Tibial artery (tissue), 4 donors: ENCODE measurements at regions not wholly inside any gene's neighbourhood (a gene's known extent, or its start where the extent isn't known, plus 50 kb on each side); places are given as distances from the start of the nearest gene placed in this dataset.

Experiments used
- DNase-seq, 2 donors: peaks; one replicate each; pipeline ENCODE4 v3.0.0-alpha.2; 2019
- H3K27ac ChIP-seq, 2 donors: fragments of 200-600 bp; sonication (generic) in 1 of 2; 1 replicate in 1 of 2; 2 replicates in 1 of 2; pipeline ENCODE4 v1.5.1; 2018 to 2019; ENCODE audit warnings: mild to moderate bottlenecking in 1 of 2
- H3K27me3 ChIP-seq, 2 donors: fragments of 200-600 bp; sonication (generic) in 1 of 2; one replicate each; pipeline versions ENCODE4 v1.5.1 to v1.6.0; 2016 to 2019
- H3K36me3 ChIP-seq, 3 donors: fragments of 200-600 bp; sonication (generic) in 2 of 3; one replicate each; pipeline ENCODE4 v1.5.1; 2016 to 2019; ENCODE audit warnings: mild to moderate bottlenecking in 2 of 3
- H3K4me1 ChIP-seq, 4 donors: fragments of 200-600 bp; sonication (generic) in 2 of 4; 1 replicate in 3 of 4; 2 replicates in 1 of 4; pipeline ENCODE4 v1.5.1; 2016 to 2019
- H3K4me3 ChIP-seq, 2 donors: fragments of 200-600 bp; sonication (generic) in 1 of 2; 1 replicate in 1 of 2; 2 replicates in 1 of 2; pipeline ENCODE4 v1.5.1; 2018 to 2019; ENCODE audit warnings: mild to moderate bottlenecking in 2 of 2
- H3K9me3 ChIP-seq, 3 donors: fragments of 200-600 bp; sonication (generic) in 1 of 3; one replicate each; pipeline ENCODE4 v1.5.1; 2016 to 2019
- CTCF ChIP-seq, 2 experiments: fragments of 200-600 bp in 1 of 2; fragments of 450-650 bp in 1 of 2; IDR thresholded peaks; one replicate each; pipeline ENCODE4 v1.5.1; 2017 to 2019; ENCODE audit warnings: antibody characterized with exemption in 2 of 2, mild to moderate bottlenecking in 1 of 2, moderate library complexity in 1 of 2
- intact Hi-C: fragments of 100-400 bp; cut with DNase I; formaldehyde crosslinking; loops from one replicate; pipeline ENCODE4 v1.15.0; 2023; ENCODE audit warnings: low total_unique reads

GRCh38 chr10:130458509-130458908 lies 322.3 kb downstream of the GLRX3 start:
- peaks cover 0 to 13% of the 10 kb centered on the region in 2 donors for H3K27me3 ChIP-seq
- H3K36me3 ChIP-seq, result no peaks in the 10 kb centered on the region
- H3K4me3 ChIP-seq, result no peak overlapping the region
- intact Hi-C loops, result no loop called here
- H3K4me1 ChIP-seq, result no peaks in the 10 kb centered on the region
- H3K27ac ChIP-seq, result no peak overlapping the region
- TF ChIP-seq CTCF (IDR thresholded peaks at IDR 0.05), result no peak
- H3K9me3 ChIP-seq, result no peaks in the 10 kb centered on the region
- no peak for DNase-seq

- no peak overlapping the region for H3K4me3 ChIP-seq
- no peaks in the 10 kb centered on the region for H3K36me3 ChIP-seq
- TF ChIP-seq CTCF (IDR thresholded peaks at IDR 0.05), result no peak
- intact Hi-C loops, result no loop called here
- H3K27ac ChIP-seq, result no peak overlapping the region
- H3K4me1 ChIP-seq, result no peaks in the 10 kb centered on the region
- DNase-seq, result no peak
- no peaks in the 10 kb centered on the region for H3K9me3 ChIP-seq
- peaks cover 0 to 11% of the 10 kb centered on the region in 2 donors for H3K27me3 ChIP-seq
These were observed 322.8 kb downstream of the GLRX3 start for GRCh38 chr10:130459011-130459410.

GRCh38 chr10:130459851-130460490 lies 323.8 kb downstream of the GLRX3 start:
- no peak overlapping the region for H3K27ac ChIP-seq
- DNase-seq, result no peak
- TF ChIP-seq CTCF (IDR thresholded peaks at IDR 0.05), result no peak
- peaks cover 0 to 3% of the 10 kb centered on the region in 2 donors for H3K27me3 ChIP-seq
- intact Hi-C loops, result no loop called here
- no peaks in the 10 kb centered on the region for H3K9me3 ChIP-seq
- no peaks in the 10 kb centered on the region for H3K4me1 ChIP-seq
- H3K4me3 ChIP-seq, result no peak overlapping the region
- no peaks in the 10 kb centered on the region for H3K36me3 ChIP-seq

GRCh38 chr10:130461631-130462030 lies 325.4 kb downstream of the GLRX3 start:
- Histone ChIP-seq H3K27me3 (no peaks in the 10 kb centered on the region), H3K36me3 (no peaks in the 10 kb centered on the region), H3K4me3 (no peak overlapping the region), H3K9me3 (no peaks in the 10 kb centered on the region), H3K4me1 (no peaks in the 10 kb centered on the region), H3K27ac (no peak overlapping the region)
- no peak for TF ChIP-seq CTCF (IDR thresholded peaks at IDR 0.05)
- DNase-seq, result peak in 1 of 2 donors; percentile 11
- intact Hi-C loops, result no loop called here

- peak in 1 of 2 donors; percentile 37 for DNase-seq
- no peaks in the 10 kb centered on the region for H3K36me3 ChIP-seq
- intact Hi-C loops, result no loop called here
- H3K4me1 ChIP-seq, result no peaks in the 10 kb centered on the region
- H3K27me3 ChIP-seq, result no peaks in the 10 kb centered on the region
- no peak overlapping the region for H3K27ac ChIP-seq
- no peak for TF ChIP-seq CTCF (IDR thresholded peaks at IDR 0.05)
- H3K4me3 ChIP-seq, result no peak overlapping the region
- H3K9me3 ChIP-seq, result no peaks in the 10 kb centered on the region
These were observed 327.1 kb downstream of the GLRX3 start for GRCh38 chr10:130463104-130463875.
